ENCODE measurements at regions not wholly inside any gene's neighbourhood (a gene's known extent, or its start where the extent isn't known, plus 50 kb on each side); places are given as distances from the start of the nearest gene placed in this dataset.

GRCh38 chr2:100193291-100193710, 50.9 kb upstream of the AFF3 start:
- DNase-seq (ENCODE audit: low read depth in 4 of 4, low spot score in 3 of 4) = no peak

DNA sequence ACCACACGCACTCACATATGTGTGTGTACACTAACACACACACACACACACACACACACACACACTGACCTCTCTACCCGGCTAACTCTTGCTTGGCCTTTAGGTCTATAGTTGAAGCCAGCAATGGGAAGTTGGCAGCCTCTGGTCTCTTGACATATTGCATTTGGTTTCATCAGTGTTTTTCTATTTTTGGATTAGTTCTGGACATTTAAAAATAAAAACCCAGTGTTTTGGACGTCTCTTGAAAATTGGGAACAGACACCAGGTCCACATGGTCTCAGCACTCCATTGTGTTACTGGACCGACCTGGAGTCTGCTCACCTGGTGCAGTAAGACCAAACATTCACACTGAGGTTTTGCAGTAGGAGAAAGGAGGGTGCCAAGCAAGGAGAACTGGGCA, 50.4 kb upstream of the AFF3 start:
- no peak for DNase-seq (ENCODE audit: low read depth in 4 of 4, low spot score in 3 of 4)

DNA sequence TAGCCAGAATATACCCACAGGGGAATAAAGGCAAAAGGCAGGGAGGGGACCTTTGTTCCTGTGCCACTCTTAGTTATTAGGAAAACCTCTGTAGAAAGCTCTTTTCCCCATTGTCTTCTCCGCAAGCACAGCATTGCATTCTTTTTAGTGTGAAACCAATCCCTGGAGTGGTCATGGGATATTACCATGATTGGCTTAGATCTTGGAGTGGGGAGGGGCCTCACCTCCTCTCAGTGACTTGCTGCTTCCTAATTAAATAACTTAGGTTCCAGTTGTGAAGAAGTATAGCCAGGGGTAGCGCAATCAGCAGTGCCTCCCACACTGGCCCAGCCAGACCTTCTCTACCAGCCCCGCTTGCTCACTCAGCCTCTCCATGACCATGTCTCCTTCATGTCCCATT, 49.9 kb upstream of the AFF3 start:
- no peak for DNase-seq (ENCODE audit: low read depth in 4 of 4, low spot score in 3 of 4)
